ENCODE measurements at regions not wholly inside any gene's neighbourhood (a gene's known extent, or its start where the extent isn't known, plus 50 kb on each side); places are given as distances from the start of the nearest gene placed in this dataset.
"Not testable (repeated sequence)": the region's sequence is repeated elsewhere in the genome, so short reads cannot be mapped to it uniquely, and the experiment has no call there.

GRCh38 chr10:53052521-53053164, 280.1 kb upstream of the MBL2 start:
- Histone ChIP-seq H3K27ac (ENCODE audit: low read depth, low read length) (no peak overlapping the region), H3K36me3 (ENCODE audit: insufficient read depth, low read length) (no peaks in the 10 kb centered on the region), H3K27me3 (ENCODE audit: insufficient read depth, low read length, poor library complexity, severe bottlenecking) (no peaks in the 10 kb centered on the region), H3K4me3 (ENCODE audit: low read length) (no peak overlapping the region), H3K4me1 (ENCODE audit: insufficient read depth, low read length) (no peaks in the 10 kb centered on the region), H3K9me3 (ENCODE audit: low read length) (no peaks in the 10 kb centered on the region)
- Mint-ChIP-seq H3K4me1 (no peaks in the 10 kb centered on the region), H3K4me3 (no peak overlapping the region), H3K9me3 (peaks cover 0 to 43% (median 9%) of the 10 kb centered on the region in 5 donors), H3K27me3 (no peaks in the 10 kb centered on the region), H3K36me3 (no peaks in the 10 kb centered on the region), H3K27ac (no peak overlapping the region)
- CTCF ChIA-PET = no interaction called here
- no peak for DNase-seq
- POLR2A ChIA-PET = no interaction called here

GRCh38 chr10:53045315-53045714, 272.7 kb upstream of the MBL2 start:
- Histone ChIP-seq H3K9me3 (ENCODE audit: low read length) (no peaks in the 10 kb centered on the region), H3K27ac (ENCODE audit: low read depth, low read length) (no peak overlapping the region), H3K4me1 (ENCODE audit: insufficient read depth, low read length) (no peaks in the 10 kb centered on the region), H3K36me3 (ENCODE audit: insufficient read depth, low read length) (no peaks in the 10 kb centered on the region), H3K27me3 (ENCODE audit: insufficient read depth, low read length, poor library complexity, severe bottlenecking) (no peaks in the 10 kb centered on the region), H3K4me3 (ENCODE audit: low read length) (no peak overlapping the region)
- Mint-ChIP-seq H3K4me1 (no peaks in the 10 kb centered on the region), H3K27me3 (no peaks in the 10 kb centered on the region), H3K9me3 (peaks cover 0 to 21% (median 4%) of the 10 kb centered on the region in 5 donors), H3K36me3 (no peaks in the 10 kb centered on the region), H3K27ac (no peak overlapping the region), H3K4me3 (no peak overlapping the region)
- POLR2A ChIA-PET = no interaction called here
- CTCF ChIA-PET = no interaction called here
- DNase-seq = no peak

GRCh38 chr10:53035823-53036222, 263.2 kb upstream of the MBL2 start:
- POLR2A ChIA-PET = not testable (repeated sequence)

GRCh38 chr10:53033396-53033795, 260.8 kb upstream of the MBL2 start:
- Histone ChIP-seq H3K27me3 (ENCODE audit: insufficient read depth, low read length, poor library complexity, severe bottlenecking) (no peaks in the 10 kb centered on the region), H3K36me3 (ENCODE audit: insufficient read depth, low read length) (no peaks in the 10 kb centered on the region), H3K4me1 (ENCODE audit: insufficient read depth, low read length) (no peaks in the 10 kb centered on the region), H3K4me3 (ENCODE audit: low read length) (no peak overlapping the region), H3K27ac (ENCODE audit: low read depth, low read length) (no peak overlapping the region), H3K9me3 (ENCODE audit: low read length) (no peaks in the 10 kb centered on the region)
- DNase-seq = no peak
- no peaks in the 10 kb centered on the region for H3K36me3 Mint-ChIP-seq
- H3K4me3 Mint-ChIP-seq = no peak overlapping the region
- peaks cover 3 to 38% (median 6%) of the 10 kb centered on the region in 5 donors for H3K9me3 Mint-ChIP-seq
- ChIA-PET POLR2A (no interaction called here), CTCF (no interaction called here)
- no peaks in the 10 kb centered on the region for H3K27me3 Mint-ChIP-seq
- H3K4me1 Mint-ChIP-seq = no peaks in the 10 kb centered on the region
- no peak overlapping the region for H3K27ac Mint-ChIP-seq

More at GRCh38 chr10:53035823-53036222, 263.2 kb upstream of the MBL2 start:
- peaks cover 0 to 41% (median 6%) of the 10 kb centered on the region in 5 donors for H3K9me3 Mint-ChIP-seq
- H3K4me3 ChIP-seq (ENCODE audit: low read length); H3K4me1 ChIP-seq (ENCODE audit: insufficient read depth, low read length); H3K4me1 Mint-ChIP-seq; H3K27ac ChIP-seq (ENCODE audit: low read depth, low read length); H3K9me3 ChIP-seq (ENCODE audit: low read length); H3K36me3 ChIP-seq (ENCODE audit: insufficient read depth, low read length); H3K36me3 Mint-ChIP-seq; CTCF ChIA-PET; H3K27me3 Mint-ChIP-seq; H3K4me3 Mint-ChIP-seq; H3K27ac Mint-ChIP-seq; H3K27me3 ChIP-seq (ENCODE audit: insufficient read depth, low read length, poor library complexity, severe bottlenecking); DNase-seq: not testable (repeated sequence)

GRCh38 chr10:53029872-53030849, 257.6 kb upstream of the MBL2 start:
- H3K9me3 Mint-ChIP-seq = peaks cover 0 to 25% (median 6%) of the 10 kb centered on the region in 5 donors
- H3K4me3 Mint-ChIP-seq; H3K36me3 ChIP-seq (ENCODE audit: insufficient read depth, low read length); H3K4me1 ChIP-seq (ENCODE audit: insufficient read depth, low read length); CTCF ChIA-PET; H3K27ac Mint-ChIP-seq; H3K9me3 ChIP-seq (ENCODE audit: low read length); H3K4me3 ChIP-seq (ENCODE audit: low read length); H3K4me1 Mint-ChIP-seq; H3K27me3 ChIP-seq (ENCODE audit: insufficient read depth, low read length, poor library complexity, severe bottlenecking); H3K36me3 Mint-ChIP-seq; H3K27ac ChIP-seq (ENCODE audit: low read depth, low read length); POLR2A ChIA-PET; H3K27me3 Mint-ChIP-seq; DNase-seq: not testable (repeated sequence)

GRCh38 chr10:53029449-53029848, 256.9 kb upstream of the MBL2 start:
- Histone ChIP-seq H3K27ac (ENCODE audit: low read depth, low read length) (no peak overlapping the region), H3K4me3 (ENCODE audit: low read length) (no peak overlapping the region), H3K27me3 (ENCODE audit: insufficient read depth, low read length, poor library complexity, severe bottlenecking) (no peaks in the 10 kb centered on the region), H3K36me3 (ENCODE audit: insufficient read depth, low read length) (no peaks in the 10 kb centered on the region), H3K4me1 (ENCODE audit: insufficient read depth, low read length) (no peaks in the 10 kb centered on the region), H3K9me3 (ENCODE audit: low read length) (no peaks in the 10 kb centered on the region)
- POLR2A ChIA-PET = no interaction called here
- no peaks in the 10 kb centered on the region for H3K4me1 Mint-ChIP-seq
- no peaks in the 10 kb centered on the region for H3K27me3 Mint-ChIP-seq
- H3K9me3 Mint-ChIP-seq = peaks cover 0 to 21% (median 6%) of the 10 kb centered on the region in 5 donors
- no peaks in the 10 kb centered on the region for H3K36me3 Mint-ChIP-seq
- H3K4me3 Mint-ChIP-seq = no peak overlapping the region
- CTCF ChIA-PET = no interaction called here
- H3K27ac Mint-ChIP-seq = no peak overlapping the region
- DNase-seq = no peak

GRCh38 chr10:53025765-53026164, 253.2 kb upstream of the MBL2 start:
- POLR2A ChIA-PET; H3K27ac ChIP-seq (ENCODE audit: low read depth, low read length); DNase-seq; H3K27me3 ChIP-seq (ENCODE audit: insufficient read depth, low read length, poor library complexity, severe bottlenecking); H3K36me3 ChIP-seq (ENCODE audit: insufficient read depth, low read length); H3K4me3 ChIP-seq (ENCODE audit: low read length); H3K36me3 Mint-ChIP-seq; H3K27me3 Mint-ChIP-seq; H3K4me3 Mint-ChIP-seq; CTCF ChIA-PET; H3K4me1 Mint-ChIP-seq; H3K9me3 ChIP-seq (ENCODE audit: low read length); H3K4me1 ChIP-seq (ENCODE audit: insufficient read depth, low read length); H3K27ac Mint-ChIP-seq: not testable (repeated sequence)
- H3K9me3 Mint-ChIP-seq = peaks cover 5 to 15% (median 10%) of the 10 kb centered on the region in 5 donors

- CTCF ChIA-PET = no interaction called here
- no peak overlapping the region for H3K27ac Mint-ChIP-seq
Observed at GRCh38 chr10:53025172-53025711, 252.7 kb upstream of the MBL2 start.

More at GRCh38 chr10:53025172-53025711, 252.7 kb upstream of the MBL2 start:
- H3K27me3 Mint-ChIP-seq = no peaks in the 10 kb centered on the region
- no peak for DNase-seq
- H3K4me1 Mint-ChIP-seq = no peaks in the 10 kb centered on the region
- POLR2A ChIA-PET = no interaction called here
- no peak overlapping the region for H3K4me3 Mint-ChIP-seq
- no peaks in the 10 kb centered on the region for H3K9me3 ChIP-seq (ENCODE audit: low read length)
- no peak overlapping the region for H3K27ac ChIP-seq (ENCODE audit: low read depth, low read length)
- no peaks in the 10 kb centered on the region for H3K4me1 ChIP-seq (ENCODE audit: insufficient read depth, low read length)
- peaks cover 5 to 15% (median 8%) of the 10 kb centered on the region in 5 donors for H3K9me3 Mint-ChIP-seq
- H3K36me3 Mint-ChIP-seq = no peaks in the 10 kb centered on the region
- H3K36me3 ChIP-seq (ENCODE audit: insufficient read depth, low read length) = no peaks in the 10 kb centered on the region
- H3K27me3 ChIP-seq (ENCODE audit: insufficient read depth, low read length, poor library complexity, severe bottlenecking) = no peaks in the 10 kb centered on the region
- H3K4me3 ChIP-seq (ENCODE audit: low read length) = no peak overlapping the region

Measured in CD8-positive, alpha-beta memory T cell (primary cell).